Progenitor cell of endocrine pancreas (in vitro differentiated cells): ENCODE measurements at regions not wholly inside any gene's neighbourhood (a gene's known extent, or its start where the extent isn't known, plus 50 kb on each side); places are given as distances from the start of the nearest gene placed in this dataset.

Source experiments
- DNase-seq: peaks from one replicate; pipeline ENCODE4 v3.0.0; 2021; ENCODE audit warnings: low spot score; ENCODE audit not compliant: unreplicated experiment
- H3K27ac Mint-ChIP-seq: 2 replicates; pipeline ENCODE4 v1.8.0; 2021; ENCODE audit warnings: mild to moderate bottlenecking, moderate library complexity, mixed read lengths
- H3K27me3 Mint-ChIP-seq: 2 replicates; pipeline ENCODE4 v1.8.0; 2021; ENCODE audit warnings: mixed read lengths
- H3K36me3 Mint-ChIP-seq: 2 replicates; pipeline ENCODE4 v1.8.0; 2022; ENCODE audit warnings: mixed read lengths; ENCODE audit not compliant: insufficient read depth
- H3K4me1 Mint-ChIP-seq: 2 replicates; pipeline ENCODE4 v1.8.0; 2021; ENCODE audit warnings: low read depth, mixed read lengths
- H3K4me3 Mint-ChIP-seq: 2 replicates; pipeline ENCODE4 v1.8.0; 2021; ENCODE audit warnings: low read depth, mild to moderate bottlenecking, moderate library complexity, mixed read lengths
- H3K9me3 Mint-ChIP-seq: 2 replicates; pipeline ENCODE4 v1.8.0; 2021; ENCODE audit warnings: low read depth, mixed read lengths
- CTCF ChIP-seq: fragments of 200-600 bp; sonication (generic); IDR thresholded peaks from one replicate; pipeline ENCODE4 v1.5.0; 2021; ENCODE audit warnings: antibody characterized with exemption, mild to moderate bottlenecking; ENCODE audit not compliant: unreplicated experiment

- H3K27ac Mint-ChIP-seq, result no peak overlapping the region
- H3K36me3 Mint-ChIP-seq, result no peaks in the 10 kb centered on the region
- H3K4me1 Mint-ChIP-seq, result peaks cover 4% of the 10 kb centered on the region
- no peak for DNase-seq
- no peak for TF ChIP-seq CTCF
- no peak overlapping the region for H3K4me3 Mint-ChIP-seq
- no peaks in the 10 kb centered on the region for H3K27me3 Mint-ChIP-seq
- peaks cover 6% of the 10 kb centered on the region for H3K9me3 Mint-ChIP-seq
Measured at GRCh38 chr15:98324341-98324970, 323.9 kb upstream of the IGF1R start.

GRCh38 chr15:98326804-98327203, 321.5 kb upstream of the IGF1R start:
- H3K9me3 Mint-ChIP-seq, result peaks cover 6% of the 10 kb centered on the region
- H3K4me1 Mint-ChIP-seq, result peaks cover 4% of the 10 kb centered on the region
- no peak for TF ChIP-seq CTCF
- no peaks in the 10 kb centered on the region for H3K27me3 Mint-ChIP-seq
- no peaks in the 10 kb centered on the region for H3K36me3 Mint-ChIP-seq
- H3K4me3 Mint-ChIP-seq, result no peak overlapping the region
- no peak overlapping the region for H3K27ac Mint-ChIP-seq
- no peak for DNase-seq

DNA sequence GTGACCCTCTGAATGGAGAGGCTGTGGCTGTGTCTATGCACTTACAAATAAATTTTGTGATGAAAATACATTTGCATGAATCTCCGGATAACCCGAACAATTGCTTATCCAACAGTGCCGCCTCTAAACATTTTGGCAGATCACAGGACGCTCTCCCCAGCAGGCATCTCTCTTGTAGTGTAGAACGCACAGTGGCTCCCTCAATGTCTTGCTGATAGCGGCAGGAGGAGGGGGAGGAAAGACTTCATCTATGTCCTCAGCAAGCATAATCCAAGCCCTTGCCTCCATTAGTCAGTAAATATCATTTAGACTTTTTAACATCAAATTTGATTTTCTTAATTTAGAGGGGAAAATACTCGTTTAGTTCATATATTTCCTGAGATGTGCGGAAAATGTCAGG, 318.1 kb upstream of the IGF1R start:
- no peak for TF ChIP-seq CTCF
- H3K9me3 Mint-ChIP-seq, result peaks cover 6% of the 10 kb centered on the region
- no peaks in the 10 kb centered on the region for H3K36me3 Mint-ChIP-seq
- no peak overlapping the region for H3K27ac Mint-ChIP-seq
- DNase-seq, result no peak
- no peak overlapping the region for H3K4me3 Mint-ChIP-seq
- H3K4me1 Mint-ChIP-seq, result peaks cover 4% of the 10 kb centered on the region
- H3K27me3 Mint-ChIP-seq, result peaks cover 3% of the 10 kb centered on the region

DNA sequence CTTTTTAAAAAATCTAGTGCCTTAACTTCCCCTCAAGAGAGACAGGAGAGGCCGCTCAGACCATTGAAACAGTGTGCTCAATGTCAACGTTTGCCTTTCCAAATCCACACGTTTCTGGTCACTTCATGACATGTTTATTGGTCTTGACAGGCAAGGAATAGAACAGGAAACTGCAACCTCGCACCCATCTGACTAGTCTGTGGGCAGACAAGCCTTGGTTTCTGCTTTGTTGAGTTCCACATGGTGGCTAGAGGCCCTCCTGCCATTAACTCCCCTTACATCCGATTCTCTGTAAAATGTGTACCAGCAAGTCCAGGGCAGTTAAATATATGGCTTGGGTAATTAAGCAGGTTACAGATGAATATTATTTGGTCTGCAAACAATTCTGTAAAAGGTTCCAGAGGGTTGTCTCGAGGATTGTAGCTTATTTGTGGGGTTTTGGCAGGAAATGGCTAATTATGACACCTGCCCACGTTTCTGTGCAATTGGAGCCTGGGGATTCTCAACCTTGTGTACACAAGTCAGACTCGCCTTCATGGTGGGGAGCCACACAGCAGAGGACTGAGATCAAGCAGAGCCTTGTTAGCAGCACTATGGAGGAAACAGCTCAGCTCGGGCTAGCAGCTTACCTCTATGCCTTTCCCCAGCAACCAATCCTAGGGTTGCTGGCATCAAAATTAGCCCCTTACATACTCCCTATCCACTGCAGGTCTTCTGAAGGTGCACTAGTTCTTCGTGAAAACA, 317.5 kb upstream of the IGF1R start:
- no peak for DNase-seq
- peaks cover 3% of the 10 kb centered on the region for H3K27me3 Mint-ChIP-seq
- H3K9me3 Mint-ChIP-seq, result peaks cover 6% of the 10 kb centered on the region
- H3K27ac Mint-ChIP-seq, result no peak overlapping the region
- TF ChIP-seq CTCF, result no peak
- no peaks in the 10 kb centered on the region for H3K36me3 Mint-ChIP-seq
- H3K4me3 Mint-ChIP-seq, result no peak overlapping the region
- peaks cover 4% of the 10 kb centered on the region for H3K4me1 Mint-ChIP-seq

- Mint-ChIP-seq H3K36me3 (no peaks in the 10 kb centered on the region), H3K27me3 (peaks cover 3% of the 10 kb centered on the region), H3K27ac (no peak overlapping the region), H3K4me1 (peaks cover 4% of the 10 kb centered on the region), H3K9me3 (peaks cover 3% of the 10 kb centered on the region), H3K4me3 (no peak overlapping the region)
- DNase-seq, result no peak
- no peak for TF ChIP-seq CTCF
Measured at GRCh38 chr15:98331676-98332075, 316.7 kb upstream of the IGF1R start.
